Testis (tissue), 2 donors: ENCODE measurements at regions not wholly inside any gene's neighbourhood (a gene's known extent, or its start where the extent isn't known, plus 50 kb on each side); places are given as distances from the start of the nearest gene placed in this dataset.

Experiments used
- DNase-seq: peaks from one replicate; pipeline ENCODE4 v3.0.0-alpha.2; 2019
- H3K27ac ChIP-seq, 2 donors: fragments of 200-600 bp; sonication (generic); one replicate each; pipeline ENCODE4 v1.5.1; 2019
- H3K27me3 ChIP-seq: fragments of 200-600 bp; sonication (generic); one replicate; pipeline ENCODE4 v1.5.1; 2019
- H3K36me3 ChIP-seq: fragments of 200-600 bp; sonication (generic); one replicate; pipeline ENCODE4 v1.5.1; 2017; ENCODE audit warnings: low read depth; ENCODE audit errors: missing control alignments
- H3K4me1 ChIP-seq: fragments of 200-600 bp; sonication (generic); one replicate; pipeline ENCODE4 v1.5.1; 2019
- H3K4me3 ChIP-seq, 2 donors: fragments of 200-600 bp; sonication (generic); one replicate each; pipeline ENCODE4 v1.5.1; 2017 to 2019
- H3K9me3 ChIP-seq: fragments of 200-600 bp; sonication (generic); one replicate; pipeline ENCODE4 v1.5.1; 2017
- CTCF ChIP-seq, 3 experiments: fragments of 450-650 bp in 2 of 3; fragments of 200-600 bp in 1 of 3; sonication (generic) in 1 of 3; IDR thresholded peaks; one replicate each; pipeline ENCODE4 v1.5.1; 2016 to 2019; ENCODE audit warnings: antibody characterized with exemption in 3 of 3, mild to moderate bottlenecking in 2 of 3, moderate library complexity in 1 of 3
- POLR2A ChIP-seq: fragments of 450-650 bp; IDR thresholded peaks from one replicate; pipeline ENCODE4 v1.6.1; 2017; ENCODE audit warnings: antibody characterized with exemption, mild to moderate bottlenecking, moderate library complexity
- WGBS, 2 donors: methylation state at CpG; one replicate each; pipeline ENCODE4 v1.1.5; 2018; 5-methylcytosine and 5-hydroxymethylcytosine counted together
- intact Hi-C: fragments of 100-400 bp; cut with DNase I; formaldehyde crosslinking; loops from one replicate; pipeline ENCODE4 v1.15.1; 2023; ENCODE audit warnings: low total_unique reads

- TF ChIP-seq CTCF (IDR thresholded peaks at IDR 0.05) (no peak), POLR2A (no peak)
- Histone ChIP-seq H3K4me1 (no peaks in the 10 kb centered on the region), H3K4me3 (no peak overlapping the region), H3K27ac (no peak overlapping the region), H3K36me3 (no peaks in the 10 kb centered on the region), H3K27me3 (no peaks in the 10 kb centered on the region), H3K9me3 (no peaks in the 10 kb centered on the region)
- WGBS, 2 donors = 86 to 91% methylated on average over 6 to 7 of the region's 7 CpGs
- DNase-seq = no peak
- intact Hi-C loops = no loop called here
These were observed 789.4 kb upstream of the TBX3 start for GRCh38 chr12:115473257-115473956.

- 86 to 91% methylated on average over 4 of the region's 4 CpGs for WGBS, 2 donors
- intact Hi-C loops = no loop called here
- TF ChIP-seq POLR2A (no peak), CTCF (IDR thresholded peaks at IDR 0.05) (no peak)
- H3K27ac ChIP-seq = no peak overlapping the region
- no peak overlapping the region for H3K4me3 ChIP-seq
- DNase-seq = no peak
- H3K4me1 ChIP-seq = no peaks in the 10 kb centered on the region
- no peaks in the 10 kb centered on the region for H3K27me3 ChIP-seq
- no peaks in the 10 kb centered on the region for H3K36me3 ChIP-seq
- no peaks in the 10 kb centered on the region for H3K9me3 ChIP-seq
These were observed 788.9 kb upstream of the TBX3 start for GRCh38 chr12:115472852-115473251.

- TF ChIP-seq POLR2A (no peak), CTCF (IDR thresholded peaks at IDR 0.05) (no peak)
- Histone ChIP-seq H3K27me3 (no peaks in the 10 kb centered on the region), H3K9me3 (no peaks in the 10 kb centered on the region), H3K27ac (no peak overlapping the region), H3K4me1 (no peaks in the 10 kb centered on the region), H3K4me3 (no peak overlapping the region), H3K36me3 (no peaks in the 10 kb centered on the region)
- intact Hi-C loops = no loop called here
- no peak for DNase-seq
- 86 to 95% methylated on average over 4 of the region's 4 CpGs for WGBS, 2 donors
These were observed 787.0 kb upstream of the TBX3 start for GRCh38 chr12:115470977-115471376.

GRCh38 chr12:115470526-115470925 is 786.6 kb upstream of the TBX3 start:
- no peaks in the 10 kb centered on the region for H3K4me1 ChIP-seq
- H3K4me3 ChIP-seq = no peak overlapping the region
- DNase-seq = no peak
- no peaks in the 10 kb centered on the region for H3K36me3 ChIP-seq
- TF ChIP-seq CTCF (IDR thresholded peaks at IDR 0.05) = no peak
- TF ChIP-seq POLR2A = no peak
- intact Hi-C loops = no loop called here
- no peak overlapping the region for H3K27ac ChIP-seq
- no peaks in the 10 kb centered on the region for H3K27me3 ChIP-seq
- WGBS, 2 donors = 88 to 94% methylated on average over 11 of the region's 11 CpGs
- H3K9me3 ChIP-seq = no peaks in the 10 kb centered on the region

- DNase-seq = no peak
- H3K4me1 ChIP-seq = no peaks in the 10 kb centered on the region
- no peak overlapping the region for H3K4me3 ChIP-seq
- TF ChIP-seq CTCF (IDR thresholded peaks at IDR 0.05) (no peak), POLR2A (no peak)
- H3K27me3 ChIP-seq = no peaks in the 10 kb centered on the region
- H3K27ac ChIP-seq = no peak overlapping the region
- H3K36me3 ChIP-seq = no peaks in the 10 kb centered on the region
- intact Hi-C loops = no loop called here
- WGBS, 2 donors = 86 to 89% methylated on average over 4 of the region's 4 CpGs
- H3K9me3 ChIP-seq = no peaks in the 10 kb centered on the region
These were observed 784.1 kb upstream of the TBX3 start for GRCh38 chr12:115468087-115468510.
